H9 (cell line): ENCODE measurements at regions not wholly inside any gene's neighbourhood (a gene's known extent, or its start where the extent isn't known, plus 50 kb on each side); places are given as distances from the start of the nearest gene placed in this dataset.

Experiments
- DNase-seq: peaks from one replicate; pipeline ENCODE4 v3.0.0-alpha.2; 2017
- H2AFZ ChIP-seq: one replicate; pipeline ENCODE4 v1.6.1; 2013; ENCODE audit warnings: mild to moderate bottlenecking, low read length, control low read depth, moderate library complexity
- H2AK5ac ChIP-seq: 2 replicates; pipeline ENCODE4 v1.6.1; 2013; ENCODE audit warnings: low read length, control low read depth, mixed read lengths; ENCODE audit not compliant: insufficient read length
- H2BK120ac ChIP-seq: one replicate; pipeline ENCODE4 v1.6.1; 2013; ENCODE audit warnings: low read depth, mild to moderate bottlenecking, low read length, control low read depth, inconsistent platforms; ENCODE audit not compliant: poor library complexity, severe bottlenecking
- H2BK12ac ChIP-seq: 2 replicates; pipeline ENCODE4 v1.6.1; 2013; ENCODE audit warnings: low read length, control low read depth, mixed read lengths, low read depth; ENCODE audit not compliant: insufficient read length
- H2BK15ac ChIP-seq: 2 replicates; pipeline ENCODE4 v1.6.1; 2013; ENCODE audit warnings: low read depth, low read length, control low read depth
- H2BK20ac ChIP-seq: one replicate; pipeline ENCODE4 v1.6.1; 2013; ENCODE audit warnings: low read depth, mild to moderate bottlenecking, low read length, control low read depth, inconsistent platforms; ENCODE audit not compliant: poor library complexity, severe bottlenecking
- H2BK5ac ChIP-seq: 2 replicates; pipeline ENCODE4 v1.6.1; 2013; ENCODE audit warnings: low read length, control low read depth, mixed read lengths; ENCODE audit not compliant: insufficient read length
- H3K14ac ChIP-seq: 2 replicates; pipeline ENCODE4 v1.6.1; 2013; ENCODE audit warnings: low read length, control low read depth; ENCODE audit not compliant: insufficient read depth
- H3K18ac ChIP-seq: 2 replicates; pipeline ENCODE4 v1.6.1; 2013; ENCODE audit warnings: low read depth, mild to moderate bottlenecking, mixed read lengths, low read length, control low read depth; ENCODE audit not compliant: insufficient read length
- H3K23ac ChIP-seq: 2 replicates; pipeline ENCODE4 v1.6.1; 2013; ENCODE audit warnings: low read length, control low read depth, mixed read lengths, low read depth; ENCODE audit not compliant: insufficient read length
- H3K23me2 ChIP-seq: 2 replicates; pipeline ENCODE4 v1.6.1; 2013; ENCODE audit warnings: low read depth, mild to moderate bottlenecking, mixed read lengths, low read length, control low read depth; ENCODE audit not compliant: insufficient read length, poor library complexity, severe bottlenecking
- H3K27ac ChIP-seq: 2 replicates; pipeline ENCODE4 v1.5.1; 2013; ENCODE audit warnings: low read length, control low read depth, mixed read lengths, low read depth; ENCODE audit not compliant: insufficient read length
- H3K27me3 ChIP-seq: 2 replicates; pipeline ENCODE4 v1.6.1; 2013; ENCODE audit warnings: low read length, control low read depth, inconsistent platforms; ENCODE audit not compliant: insufficient read depth
- H3K4ac ChIP-seq: 2 replicates; pipeline ENCODE4 v1.6.1; 2013; ENCODE audit warnings: low read depth, mild to moderate bottlenecking, control low read depth, inconsistent platforms, low read length, moderate library complexity
- H3K4me1 ChIP-seq: 2 replicates; pipeline ENCODE4 v1.6.1; 2013; ENCODE audit warnings: low read length, control low read depth, inconsistent platforms; ENCODE audit not compliant: insufficient read depth
- H3K4me2 ChIP-seq: 2 replicates; pipeline ENCODE4 v1.6.1; 2013; ENCODE audit warnings: low read length, control low read depth, mixed read lengths; ENCODE audit not compliant: insufficient read length, insufficient read depth
- H3K56ac ChIP-seq: 2 replicates; pipeline ENCODE4 v1.6.1; 2013; ENCODE audit warnings: low read depth, mild to moderate bottlenecking, mixed read lengths, low read length, control low read depth; ENCODE audit not compliant: insufficient read length
- H3K79me1 ChIP-seq: 2 replicates; pipeline ENCODE4 v1.6.1; 2013; ENCODE audit warnings: low read depth, mild to moderate bottlenecking, moderate library complexity, low read length, control low read depth, inconsistent platforms; ENCODE audit not compliant: insufficient read depth, poor library complexity, severe bottlenecking
- H3K79me2 ChIP-seq: 2 replicates; pipeline ENCODE4 v1.6.1; 2013; ENCODE audit warnings: low read length, control low read depth, inconsistent platforms; ENCODE audit not compliant: insufficient read depth
- H3K9ac ChIP-seq: 2 replicates; pipeline ENCODE4 v1.6.1; 2013; ENCODE audit warnings: low read length, control low read depth, mixed read lengths; ENCODE audit not compliant: insufficient read length; ENCODE audit errors: extremely low read depth
- H3K9me3 ChIP-seq: one replicate; pipeline ENCODE4 v1.6.1; 2013; ENCODE audit warnings: low read depth, low read length, inconsistent platforms; ENCODE audit not compliant: control insufficient read depth
- H3T11ph ChIP-seq: one replicate; pipeline ENCODE4 v1.6.1; 2013; ENCODE audit warnings: mild to moderate bottlenecking, low read length, control low read depth, inconsistent platforms
- H4K20me1 ChIP-seq: one replicate; pipeline ENCODE4 v1.6.1; 2013; ENCODE audit not compliant: control insufficient read depth, insufficient read length, insufficient read depth
- H4K5ac ChIP-seq: 2 replicates; pipeline ENCODE4 v1.6.1; 2013; ENCODE audit warnings: low read depth, mild to moderate bottlenecking, mixed read lengths, low read length, control low read depth; ENCODE audit not compliant: insufficient read length
- H4K8ac ChIP-seq: replicated peaks from 2 replicates; pipeline ENCODE4 v1.6.1; 2013; ENCODE audit warnings: low read length, control low read depth, mixed read lengths, low read depth; ENCODE audit not compliant: insufficient read length
- H4K91ac ChIP-seq: 2 replicates; pipeline ENCODE4 v1.6.1; 2013; ENCODE audit warnings: low read depth, mild to moderate bottlenecking, moderate library complexity, mixed read lengths, low read length, control low read depth; ENCODE audit not compliant: insufficient read length
- H3K27ac Mint-ChIP-seq, 3 experiments: 2 replicates in 2 of 3; 3 replicates in 1 of 3; pipeline ENCODE4 v1.8.0; 2020 to 2021; ENCODE audit warnings: mixed read lengths in 3 of 3, mild to moderate bottlenecking in 1 of 3, moderate library complexity in 1 of 3
- H3K27me3 Mint-ChIP-seq: 2 replicates; pipeline ENCODE4 v1.8.0; 2021; ENCODE audit warnings: low read depth, mild to moderate bottlenecking, moderate library complexity, mixed read lengths
- H3K36me3 Mint-ChIP-seq, 3 experiments: 2 replicates in 2 of 3; 3 replicates in 1 of 3; pipeline ENCODE4 v1.8.0; 2020 to 2021; ENCODE audit warnings: low read depth in 3 of 3, mixed read lengths in 3 of 3; ENCODE audit not compliant: insufficient read depth in 1 of 3
- H3K4me1 Mint-ChIP-seq, 2 experiments: 2 replicates each; pipeline ENCODE4 v1.8.0; 2020; ENCODE audit warnings: mixed read lengths in 2 of 2
- H3K4me3 Mint-ChIP-seq, 2 experiments: 2 replicates in 1 of 2; 3 replicates in 1 of 2; pipeline ENCODE4 v1.8.0; 2020 to 2021; ENCODE audit warnings: mild to moderate bottlenecking in 2 of 2, mixed read lengths in 2 of 2, moderate library complexity in 1 of 2
- H3K9me3 Mint-ChIP-seq, 2 experiments: 2 replicates in 1 of 2; 3 replicates in 1 of 2; pipeline ENCODE4 v1.8.0; 2020; ENCODE audit warnings: mild to moderate bottlenecking in 2 of 2, mixed read lengths in 2 of 2, moderate library complexity in 1 of 2
- WGBS: extraction: QIAGEN DNeasy Blood & Tissue Kit; methylation state at CpG from one replicate; pipeline ENCODE4 v1.1.7; 2013; ENCODE audit warnings: missing lambda C conversion rate, low lambda C conversion rate, mixed read lengths; ENCODE audit not compliant: insufficient read length; ENCODE audit errors: extremely low coverage; 5-methylcytosine and 5-hydroxymethylcytosine counted together
- TF ChIP-seq, protein P1 (sequence below): fragments of 200-600 bp; sonication (generic); conservative IDR thresholded peaks from 3 replicates; pipeline ENCODE4 v1.8.0; 2021; ENCODE audit warnings: antibody characterized with exemption, mild to moderate bottlenecking

DNA sequence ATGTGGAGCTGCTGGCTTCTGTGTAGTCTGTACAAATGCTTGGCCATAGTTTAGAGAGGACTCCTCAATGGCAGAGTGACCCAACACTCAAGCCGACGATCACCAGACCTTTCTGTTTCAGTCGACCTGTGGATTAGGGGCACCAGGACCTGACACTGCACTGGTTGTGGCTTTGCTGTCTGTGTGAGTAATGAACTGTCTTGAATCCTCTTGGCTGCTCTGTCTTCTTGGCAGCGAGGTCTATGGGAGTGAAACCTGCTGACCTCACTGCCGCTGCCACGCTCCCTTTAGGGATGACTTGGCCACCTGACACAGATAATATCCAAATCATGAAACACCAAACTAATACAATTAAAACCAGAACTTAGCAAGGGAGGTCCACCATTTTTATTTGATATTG lies 83.5 kb upstream of the C14orf180 start:
- WGBS: no CpG with 5 or more reads among the region's 6 CpGs
- TF ChIP-seq, protein P1, sequence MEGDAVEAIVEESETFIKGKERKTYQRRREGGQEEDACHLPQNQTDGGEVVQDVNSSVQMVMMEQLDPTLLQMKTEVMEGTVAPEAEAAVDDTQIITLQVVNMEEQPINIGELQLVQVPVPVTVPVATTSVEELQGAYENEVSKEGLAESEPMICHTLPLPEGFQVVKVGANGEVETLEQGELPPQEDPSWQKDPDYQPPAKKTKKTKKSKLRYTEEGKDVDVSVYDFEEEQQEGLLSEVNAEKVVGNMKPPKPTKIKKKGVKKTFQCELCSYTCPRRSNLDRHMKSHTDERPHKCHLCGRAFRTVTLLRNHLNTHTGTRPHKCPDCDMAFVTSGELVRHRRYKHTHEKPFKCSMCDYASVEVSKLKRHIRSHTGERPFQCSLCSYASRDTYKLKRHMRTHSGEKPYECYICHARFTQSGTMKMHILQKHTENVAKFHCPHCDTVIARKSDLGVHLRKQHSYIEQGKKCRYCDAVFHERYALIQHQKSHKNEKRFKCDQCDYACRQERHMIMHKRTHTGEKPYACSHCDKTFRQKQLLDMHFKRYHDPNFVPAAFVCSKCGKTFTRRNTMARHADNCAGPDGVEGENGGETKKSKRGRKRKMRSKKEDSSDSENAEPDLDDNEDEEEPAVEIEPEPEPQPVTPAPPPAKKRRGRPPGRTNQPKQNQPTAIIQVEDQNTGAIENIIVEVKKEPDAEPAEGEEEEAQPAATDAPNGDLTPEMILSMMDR: no peak

More for the DNA sequence above, 83.5 kb upstream of the C14orf180 start:
- Histone ChIP-seq H2BK15ac (no peak overlapping the region), H2BK120ac (no peak overlapping the region), H3K23me2 (no peaks in the 10 kb centered on the region), H3K56ac (no peak overlapping the region), H3K79me1 (no peaks in the 10 kb centered on the region), H2BK20ac (no peak overlapping the region), H3T11ph (no peak overlapping the region), H3K14ac (no peak overlapping the region), H2BK12ac (no peak overlapping the region), H2BK5ac (no peak overlapping the region), H4K8ac (no peak overlapping the region), H3K27me3 (no peaks in the 10 kb centered on the region), H3K18ac (no peak overlapping the region), H3K79me2 (no peaks in the 10 kb centered on the region), H3K4me2 (no peak overlapping the region), H3K4me1 (no peaks in the 10 kb centered on the region), H2AK5ac (no peak overlapping the region), H4K20me1 (no peaks in the 10 kb centered on the region), H3K27ac (no peak overlapping the region), H3K4ac (no peak overlapping the region), H4K91ac (no peak overlapping the region), H3K9ac (no peak overlapping the region), H3K9me3 (no peaks in the 10 kb centered on the region), H4K5ac (no peak overlapping the region), H2AFZ (no peak overlapping the region), H3K23ac (no peak overlapping the region)
- Mint-ChIP-seq H3K4me3 (no peak overlapping the region), H3K9me3 (peaks cover 2 to 5% of the 10 kb centered on the region in 2 experiments), H3K27me3 (peaks cover 7% of the 10 kb centered on the region), H3K4me1 (no peaks in the 10 kb centered on the region), H3K27ac (no peak overlapping the region), H3K36me3 (0 out of 7 replicates have a peak, but pooled peaks cover 0 to 4% (median 0%) of the 10 kb centered on the region in 3 experiments)
- DNase-seq: peak; percentile 8
